ENCODE measurements at regions not wholly inside any gene's neighbourhood (a gene's known extent, or its start where the extent isn't known, plus 50 kb on each side); places are given as distances from the start of the nearest gene placed in this dataset.
"Not testable (repeated sequence)": the region's sequence is repeated elsewhere in the genome, so short reads cannot be mapped to it uniquely, and the experiment has no call there.

GRCh38 chr9:105116052-105116868, 128.2 kb upstream of the SLC44A1 start:
- DNase-seq = no peak

GRCh38 chr9:105117234-105117633, 127.2 kb upstream of the SLC44A1 start:
- DNase-seq = no peak

GRCh38 chr9:105118636-105119035, 125.8 kb upstream of the SLC44A1 start:
- DNase-seq = no peak

- DNase-seq = no peak
Observed at GRCh38 chr9:105119156-105119555, 125.3 kb upstream of the SLC44A1 start.

GRCh38 chr9:105121861-105122430, 122.5 kb upstream of the SLC44A1 start:
- no peak for DNase-seq

GRCh38 chr9:105124598-105124997, 119.9 kb upstream of the SLC44A1 start:
- not testable (repeated sequence) for DNase-seq

- no peak for DNase-seq
Observed at GRCh38 chr9:105126226-105126625, 118.2 kb upstream of the SLC44A1 start.

- DNase-seq = peak in 3 of 5 experiments; percentile 40 to 88 (median 88)
Observed at GRCh38 chr9:105127863-105128220, 116.6 kb upstream of the SLC44A1 start.

- DNase-seq = no peak
Observed at GRCh38 chr9:105128908-105129600, 115.4 kb upstream of the SLC44A1 start.

- no peak for DNase-seq
Observed at GRCh38 chr9:105129731-105130130, 114.7 kb upstream of the SLC44A1 start.

- DNase-seq = no peak
Observed at GRCh38 chr9:105131981-105132380, 112.5 kb upstream of the SLC44A1 start.

- no peak for DNase-seq
Observed at GRCh38 chr9:105132606-105133005, 111.8 kb upstream of the SLC44A1 start.

- no peak for DNase-seq
Observed at GRCh38 chr9:105138306-105138801, 106.1 kb upstream of the SLC44A1 start.

GRCh38 chr9:105141146-105141975, 103.1 kb upstream of the SLC44A1 start:
- no peak for DNase-seq

GRCh38 chr9:105141976-105142250, 102.5 kb upstream of the SLC44A1 start:
- no peak for DNase-seq

- no peak for DNase-seq
Observed at GRCh38 chr9:105142406-105143135, 101.9 kb upstream of the SLC44A1 start.

GRCh38 chr9:105143136-105143430, 101.4 kb upstream of the SLC44A1 start:
- DNase-seq = no peak

- no peak for DNase-seq
Observed at GRCh38 chr9:105144076-105144475, 100.4 kb upstream of the SLC44A1 start.

- DNase-seq = no peak
Observed at GRCh38 chr9:105144841-105145240, 99.6 kb upstream of the SLC44A1 start.

GRCh38 chr9:105146677-105147076, 97.8 kb upstream of the SLC44A1 start:
- DNase-seq = no peak

- no peak for DNase-seq
Observed at GRCh38 chr9:105147110-105147871, 97.2 kb upstream of the SLC44A1 start.

All from T-helper 2 cell (primary cell).